HCT116 (cell line): ENCODE measurements at regions not wholly inside any gene's neighbourhood (a gene's known extent, or its start where the extent isn't known, plus 50 kb on each side); places are given as distances from the start of the nearest gene placed in this dataset.
A peak's percentile ranks its signal among the peaks of the same experiment; 100 is the strongest.
"Not testable (repeated sequence)": the region's sequence is repeated elsewhere in the genome, so short reads cannot be mapped to it uniquely, and the experiment has no call there.

Experiments
- ATAC-seq: fragments of 200-7000 bp; cut with Tn5 transposase; 2 replicates; pipeline ENCODE4 v1.9.1; 2020; ENCODE audit warnings: mild to moderate bottlenecking, moderate library complexity
- BruUV-seq: library from RNA; stranded (reverse); fragments of 400-500 nt; replicated peaks from 2 replicates; lab custom pipeline; 2021; lab: Mats Ljungman, UMichigan
- CTCF ChIA-PET: fragments of 300-600 bp; sonication (Branson Sonifier 250); formaldehyde crosslinking; loops from one replicate; lab custom pipeline; 2021; ENCODE audit warnings: antibody characterized with exemption; lab: Charles Lee
- POLR2A ChIA-PET: fragments of 300-600, 350-600 bp; sonication (Branson Sonifier 250); formaldehyde crosslinking; loops from one replicate; lab custom pipeline; 2021; ENCODE audit warnings: antibody characterized with exemption; lab: Charles Lee
- RAD21 ChIA-PET, 2 experiments: fragments of 300-600 bp; sonication (Branson Sonifier 250); formaldehyde crosslinking; loops; one replicate each; lab custom pipeline; 2023; ENCODE audit warnings: low total read pairs in 2 of 2; ENCODE audit not compliant: uncharacterized antibody in 2 of 2, unreplicated experiment in 2 of 2, low non-redundant PET in 1 of 2; lab: Charles Lee
- DNase-seq: peaks from one replicate; pipeline ENCODE4 v3.0.0-alpha.2; 2010; ENCODE audit warnings: low read depth, low spot score
- H2AFZ ChIP-seq: fragments of 200-600 bp; shearing (Covaris generic), sonication (generic); 2 replicates; pipeline ENCODE4 v1.6.1; 2017; ENCODE audit warnings: low read depth, mixed run types, mixed read lengths, antibody characterized with exemption, low read length; ENCODE audit not compliant: poor library complexity, severe bottlenecking
- H3K27ac ChIP-seq: 2 replicates; pipeline ENCODE4 v1.5.1; 2012; ENCODE audit warnings: low read depth, low read length
- H3K27me3 ChIP-seq: fragments of 200-600 bp; sonication (generic); 2 replicates; pipeline ENCODE4 v1.6.1; 2016; ENCODE audit warnings: mixed run types, low read length, mixed read lengths; ENCODE audit not compliant: insufficient read depth
- H3K36me3 ChIP-seq, 2 experiments: fragments of 200-500 bp in 1 of 2; fragments of 200-600 bp in 1 of 2; sonication (Bioruptor generic) in 1 of 2; sonication (generic) in 1 of 2; 2 replicates each; pipeline versions ENCODE4 v1.5.1 to v1.6.1; 2014 to 2016; ENCODE audit warnings: low read length in 2 of 2, inconsistent platforms in 1 of 2, mixed read lengths in 1 of 2, mixed run types in 1 of 2; ENCODE audit not compliant: insufficient read depth in 2 of 2, control insufficient read depth in 1 of 2
- H3K4me1 ChIP-seq, 2 experiments: fragments of 200-600 bp in 1 of 2; sonication (generic) in 1 of 2; 2 replicates each; pipeline versions ENCODE4 v1.5.1 to v1.6.1; 2012 to 2017; ENCODE audit warnings: low read length in 2 of 2, inconsistent platforms in 1 of 2, mild to moderate bottlenecking in 1 of 2, mixed read lengths in 1 of 2, mixed run types in 1 of 2, moderate library complexity in 1 of 2; ENCODE audit not compliant: insufficient read depth in 2 of 2, control insufficient read depth in 1 of 2
- H3K4me2 ChIP-seq: fragments of 200-600 bp; sonication (generic); 2 replicates; pipeline ENCODE4 v1.6.1; 2017; ENCODE audit warnings: mixed run types, low read length, mixed read lengths
- H3K4me3 ChIP-seq, 2 experiments: fragments of 200-600 bp in 1 of 2; sonication (generic) in 1 of 2; replicated peaks in 1 of 2; 2 replicates each; pipeline ENCODE4 v1.5.1; 2011 to 2016; ENCODE audit warnings: low read length in 2 of 2, control low read depth in 1 of 2, low read depth in 1 of 2, mild to moderate bottlenecking in 1 of 2, mixed read lengths in 1 of 2, mixed run types in 1 of 2
- H3K79me2 ChIP-seq: fragments of 200-600 bp; sonication (generic); 2 replicates; pipeline ENCODE4 v1.6.1; 2017; ENCODE audit warnings: mild to moderate bottlenecking, mixed run types, low read length, moderate library complexity, mixed read lengths; ENCODE audit not compliant: insufficient read depth
- H3K9ac ChIP-seq: fragments of 200-600 bp; sonication (generic); 2 replicates; pipeline ENCODE4 v1.6.1; 2016; ENCODE audit warnings: low read length, mixed read lengths
- H3K9me2 ChIP-seq: fragments of 200-600 bp; sonication (generic), shearing (Covaris generic); 2 replicates; pipeline ENCODE4 v1.6.1; 2017; ENCODE audit warnings: mixed run types, mild to moderate bottlenecking, moderate library complexity; ENCODE audit not compliant: insufficient read depth
- H3K9me3 ChIP-seq, 2 experiments: fragments of 200-500 bp in 1 of 2; fragments of 200-600 bp in 1 of 2; sonication (Bioruptor generic) in 1 of 2; sonication (generic) in 1 of 2; 2 replicates each; pipeline ENCODE4 v1.6.1; 2014 to 2017; ENCODE audit warnings: low read length in 2 of 2, mixed read lengths in 2 of 2, inconsistent platforms in 1 of 2, low read depth in 1 of 2, mild to moderate bottlenecking in 1 of 2, mixed run types in 1 of 2, moderate library complexity in 1 of 2; ENCODE audit not compliant: control insufficient read depth in 1 of 2, insufficient read depth in 1 of 2
- H4K20me1 ChIP-seq: fragments of 200-600 bp; sonication (generic), shearing (Covaris generic); 2 replicates; pipeline ENCODE4 v1.6.1; 2017; ENCODE audit warnings: mixed run types, mild to moderate bottlenecking, moderate library complexity; ENCODE audit not compliant: insufficient read depth
- CTCF ChIP-seq, 3 experiments: fragments of 200-600 bp in 1 of 3; sonication (generic) in 1 of 3; IDR thresholded peaks in 2 of 3; conservative IDR thresholded peaks in 1 of 3; 2 replicates each; pipeline ENCODE4 v1.5.1; 2012 to 2017; ENCODE audit warnings: low read depth in 2 of 3, low read length in 2 of 3, antibody characterized with exemption in 1 of 3, borderline replicate concordance in 1 of 3, control low read depth in 1 of 3, mild to moderate bottlenecking in 1 of 3, mixed read lengths in 1 of 3, mixed run types in 1 of 3, moderate library complexity in 1 of 3; ENCODE audit not compliant: insufficient read depth in 1 of 3
- RAD21 ChIP-seq: IDR thresholded peaks from 2 replicates; pipeline ENCODE4 v1.6.1; 2012; ENCODE audit warnings: low read depth, mild to moderate bottlenecking
- intact Hi-C: fragments of 100-400 bp; cut with micrococcal nuclease; formaldehyde crosslinking; loops from 2 replicates; pipeline ENCODE4 v1.10.0; 2022

GRCh38 chr17:62226610-62227240 is 153.6 kb upstream of the EFCAB3 start:
- intact Hi-C loops, result loop anchor here (10.0 kb wide), 1 partner anchor 592 kb away; no protein-coding TSS in a partner anchor
- ATAC-seq, POLR2A ChIA-PET, H3K4me3 ChIP-seq, H3K27me3 ChIP-seq, H3K9me3 ChIP-seq, BruUV-seq, RAD21 ChIA-PET, H3K79me2 ChIP-seq, H3K9ac ChIP-seq, H2AFZ ChIP-seq, H3K9me2 ChIP-seq, H3K36me3 ChIP-seq, DNase-seq, H3K4me2 ChIP-seq: not testable (repeated sequence)
- peak; percentile 19 to 43 (median 24); a peak in 4 of 6 replicates for TF ChIP-seq CTCF (IDR thresholded peaks at IDR 0.05 in 2 of 3, conservative IDR thresholded peaks at IDR 0.05 in 1 of 3; ENCODE audit: borderline replicate concordance in 1 of 3, insufficient read depth in 1 of 3, low read depth in 2 of 3, low read length in 2 of 3)
- peak; percentile 43; the same call in 1 of the 2 replicates for TF ChIP-seq RAD21
- TF ChIP-seq, all 23 proteins: peak for 2; not testable (repeated sequence) for 21
- H4K20me1 ChIP-seq, H3K27ac ChIP-seq, H3K4me1 ChIP-seq: not testable (repeated sequence)
- CTCF ChIA-PET, result interaction anchor here (2.9 kb wide), 1 partner anchor 117 kb away, joined by 10 read pairs; no protein-coding TSS in a partner anchor

- H3K9me2 ChIP-seq, H3K9ac ChIP-seq, ATAC-seq, DNase-seq, H3K27ac ChIP-seq, H4K20me1 ChIP-seq, H3K27me3 ChIP-seq, H2AFZ ChIP-seq, RAD21 ChIA-PET, POLR2A ChIA-PET, H3K4me2 ChIP-seq, H3K4me1 ChIP-seq, H3K4me3 ChIP-seq, H3K36me3 ChIP-seq, H3K9me3 ChIP-seq, CTCF ChIA-PET, H3K79me2 ChIP-seq, BruUV-seq: not testable (repeated sequence)
- intact Hi-C loops, result loop anchor here (10.0 kb wide), 1 partner anchor 589 kb away; no protein-coding TSS in a partner anchor
Measured at GRCh38 chr17:62223585-62223984, 156.8 kb upstream of the EFCAB3 start.
